Body of pancreas (tissue), 4 donors: ENCODE measurements at regions not wholly inside any gene's neighbourhood (a gene's known extent, or its start where the extent isn't known, plus 50 kb on each side); places are given as distances from the start of the nearest gene placed in this dataset.

ENCODE experiments used
- ATAC-seq: fragments of 150-250 bp; one replicate; pipeline ENCODE4 v1.9.1; 2016
- DNase-seq, 4 donors: peaks; one replicate each; pipeline ENCODE4 v3.0.0-alpha.2; 2019
- H3K27ac ChIP-seq, 4 donors: fragments of 200-600 bp; sonication (generic); 1 replicate in 3 of 4; 2 replicates in 1 of 4; pipeline versions ENCODE4 v1.5.1 to v1.6.1; 2016 to 2019; ENCODE audit warnings: mild to moderate bottlenecking in 1 of 4, mixed read lengths in 1 of 4, moderate library complexity in 1 of 4
- H3K27me3 ChIP-seq, 2 donors: fragments of 200-600 bp; sonication (generic); one replicate each; pipeline ENCODE4 v1.6.0; 2016; ENCODE audit warnings: mild to moderate bottlenecking in 1 of 2
- H3K36me3 ChIP-seq, 2 donors: fragments of 200-600 bp; sonication (generic); replicated peaks in 1 of 2; 2 replicates each; pipeline ENCODE4 v1.5.1; 2016; ENCODE audit warnings: low read depth in 2 of 2; ENCODE audit not compliant: insufficient read depth in 1 of 2
- H3K4me1 ChIP-seq: fragments of 200-600 bp; sonication (generic); one replicate; pipeline ENCODE4 v1.6.0; 2016
- H3K4me3 ChIP-seq, 2 donors: fragments of 200-600 bp; sonication (generic); 1 replicate in 1 of 2; 2 replicates in 1 of 2; pipeline ENCODE4 v1.5.1; 2016 to 2019
- H3K9me3 ChIP-seq, 3 donors: fragments of 200-600 bp; sonication (generic); 1 replicate in 2 of 3; 2 replicates in 1 of 3; pipeline ENCODE4 v1.5.1; 2016
- CTCF ChIP-seq, 7 experiments: fragments of 450-650 bp in 4 of 7; fragments of 200-600 bp in 3 of 7; sonication (generic) in 3 of 7; IDR thresholded peaks; one replicate each; pipeline ENCODE4 v1.5.1; 2016 to 2019; ENCODE audit warnings: antibody characterized with exemption in 7 of 7
- POLR2A ChIP-seq, 3 donors: fragments of 450-650 bp; IDR thresholded peaks; one replicate each; pipeline ENCODE4 v1.6.1; 2016; ENCODE audit warnings: antibody characterized with exemption in 3 of 3, mild to moderate bottlenecking in 2 of 3
- WGBS, 2 donors: methylation state at CpG; one replicate each; pipeline ENCODE4 v1.1.5; 2017; 5-methylcytosine and 5-hydroxymethylcytosine counted together
- intact Hi-C: fragments of 100-400 bp; cut with DNase I; formaldehyde crosslinking; loops from one replicate; pipeline ENCODE4 v1.15.1; 2023

DNA sequence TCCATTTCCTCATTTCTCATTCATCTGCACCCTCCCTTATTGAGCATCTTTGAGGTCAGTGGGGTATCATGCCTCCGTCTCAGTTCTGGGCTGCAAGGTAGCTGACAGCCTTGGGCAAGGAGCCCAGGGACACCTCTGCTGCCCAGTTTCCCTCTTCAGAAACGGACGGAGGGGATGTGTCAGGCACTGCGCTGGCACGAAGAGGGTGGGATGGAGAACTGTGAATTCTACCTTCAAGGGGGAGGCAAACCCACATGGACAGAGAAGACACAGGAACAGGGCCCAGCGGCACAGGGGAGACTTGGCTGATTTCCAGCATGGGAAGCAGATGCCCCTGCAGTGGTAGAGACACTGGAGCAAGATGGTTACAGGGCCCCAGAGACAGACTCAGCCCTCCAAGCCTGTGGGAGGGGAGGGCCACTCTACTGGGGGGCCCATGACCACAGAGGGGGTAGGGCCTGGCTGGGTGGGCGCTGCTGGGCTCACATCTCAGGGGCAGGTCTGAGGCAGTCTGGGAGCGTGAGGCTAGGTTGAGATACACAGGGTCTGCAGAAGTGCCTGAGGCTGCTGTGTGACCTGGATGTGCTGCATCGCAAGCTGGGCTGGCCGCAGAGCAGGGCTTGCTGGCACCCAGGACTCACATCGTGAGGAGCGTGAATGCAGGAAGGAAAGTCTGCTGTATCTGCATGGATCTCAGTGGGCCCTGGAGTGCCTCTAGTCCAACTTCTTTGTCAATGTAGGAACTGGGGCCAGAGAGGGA is 92.3 kb downstream of the HS1BP3 start:
- no peak overlapping the region for H3K27ac ChIP-seq
- no peaks in the 10 kb centered on the region for H3K4me1 ChIP-seq
- no peak overlapping the region for H3K4me3 ChIP-seq
- ATAC-seq (no peak), DNase-seq (no peak)
- WGBS, 2 donors: 76 to 82% methylated on average over 8 to 12 of the region's 12 CpGs
- intact Hi-C loops: no loop called here
- H3K27me3 ChIP-seq: no peaks in the 10 kb centered on the region
- H3K36me3 ChIP-seq: no peaks in the 10 kb centered on the region
- no peaks in the 10 kb centered on the region for H3K9me3 ChIP-seq
- TF ChIP-seq CTCF (IDR thresholded peaks at IDR 0.05): no peak
- TF ChIP-seq POLR2A (IDR thresholded peaks at IDR 0.05): no peak

DNA sequence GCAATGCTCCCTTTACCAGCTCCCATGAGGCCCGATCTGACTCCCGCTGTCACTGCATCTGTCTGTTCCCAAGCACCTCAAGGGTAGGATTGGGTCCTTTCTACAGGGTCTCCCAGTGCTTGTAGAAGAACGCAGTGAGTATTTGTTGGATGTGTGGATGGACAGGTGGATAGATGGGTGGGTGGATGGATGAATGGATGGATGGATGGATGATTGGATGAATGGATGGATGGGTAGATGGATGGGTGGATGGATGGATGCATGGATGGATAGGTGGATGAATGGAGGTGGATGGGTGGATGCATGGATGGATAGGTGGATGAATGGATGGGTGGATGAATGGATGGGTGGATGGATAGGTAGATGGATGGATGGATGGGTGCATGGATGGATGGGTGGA is 91.6 kb downstream of the HS1BP3 start:
- WGBS, 2 donors: 86 to 95% methylated on average over 3 of the region's 3 CpGs
- Histone ChIP-seq H3K4me3 (no peak overlapping the region), H3K9me3 (no peaks in the 10 kb centered on the region), H3K27ac (no peak overlapping the region), H3K4me1 (no peaks in the 10 kb centered on the region), H3K36me3 (no peaks in the 10 kb centered on the region), H3K27me3 (no peaks in the 10 kb centered on the region)
- intact Hi-C loops: no loop called here
- no peak for DNase-seq
- ATAC-seq: no peak
- TF ChIP-seq CTCF (IDR thresholded peaks at IDR 0.05) (no peak), POLR2A (IDR thresholded peaks at IDR 0.05) (no peak)

DNA sequence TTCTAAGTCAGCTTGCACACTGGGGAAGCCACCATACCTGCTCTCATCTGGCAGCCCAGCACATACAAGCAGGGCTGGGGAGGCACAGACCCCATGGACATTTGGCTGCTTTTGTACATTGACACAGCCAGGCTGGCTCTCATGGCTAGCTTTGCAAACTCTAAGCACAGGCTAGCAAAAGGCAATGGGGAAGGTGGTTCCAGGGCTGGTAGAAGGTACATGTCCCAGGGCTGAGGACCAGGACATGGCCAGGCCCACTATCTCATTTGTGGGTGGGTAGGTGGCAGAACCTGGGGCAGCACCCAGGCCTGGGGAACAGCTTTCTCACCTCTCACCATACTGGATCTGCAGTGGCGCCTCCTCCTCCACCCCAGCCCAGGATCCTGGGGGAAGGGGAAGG is 90.9 kb downstream of the HS1BP3 start:
- Histone ChIP-seq H3K4me3 (no peak overlapping the region), H3K36me3 (no peaks in the 10 kb centered on the region), H3K27ac (no peak overlapping the region), H3K9me3 (no peaks in the 10 kb centered on the region), H3K4me1 (no peaks in the 10 kb centered on the region), H3K27me3 (no peaks in the 10 kb centered on the region)
- TF ChIP-seq POLR2A (IDR thresholded peaks at IDR 0.05) (no peak), CTCF (IDR thresholded peaks at IDR 0.05) (no peak)
- ATAC-seq (no peak), DNase-seq (no peak)
- intact Hi-C loops: no loop called here
- WGBS, 2 donors: 86 to 100% methylated on average over 1 of the region's 1 CpG

DNA sequence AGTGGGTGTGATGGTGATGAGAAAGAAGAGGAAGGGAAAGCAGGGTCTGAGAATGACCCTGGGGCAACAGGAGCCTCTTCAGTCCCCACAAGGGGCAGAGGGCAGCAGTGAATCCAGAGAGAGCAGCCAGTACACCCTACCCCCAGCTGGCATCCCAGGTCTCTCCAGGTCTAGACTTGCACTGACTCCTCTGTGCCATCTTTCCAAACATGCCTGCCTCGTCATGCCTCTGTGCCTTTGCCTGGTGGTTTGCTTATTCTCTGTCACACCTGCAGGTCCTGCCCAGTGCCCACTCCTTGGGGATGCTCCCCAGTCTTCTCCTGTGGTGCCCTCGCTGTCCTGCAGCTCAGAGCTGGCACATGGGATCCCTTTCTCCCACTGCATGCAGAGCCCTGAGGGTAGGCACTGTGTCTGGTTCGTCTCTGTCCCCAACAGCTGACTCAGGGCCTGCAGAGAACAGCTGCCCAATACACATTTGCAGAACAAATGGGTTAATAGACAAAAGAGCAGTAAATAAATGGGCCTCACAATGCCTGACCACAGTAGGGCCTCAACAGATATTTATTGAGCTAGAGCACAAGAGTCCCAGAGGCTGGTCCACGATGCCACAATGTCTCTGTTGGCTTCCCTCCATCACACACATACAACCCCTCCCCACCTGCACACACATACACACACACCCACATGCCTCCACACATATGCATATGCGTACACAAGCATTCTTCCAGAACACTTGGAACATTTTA is 89.8 kb downstream of the HS1BP3 start:
- no peaks in the 10 kb centered on the region for H3K4me1 ChIP-seq
- no peak for DNase-seq
- H3K9me3 ChIP-seq: no peaks in the 10 kb centered on the region
- H3K27me3 ChIP-seq: no peaks in the 10 kb centered on the region
- no peak for ATAC-seq
- no peak overlapping the region for H3K27ac ChIP-seq
- no peaks in the 10 kb centered on the region for H3K36me3 ChIP-seq
- 64 to 77% methylated on average over 4 to 5 of the region's 5 CpGs for WGBS, 2 donors
- no peak overlapping the region for H3K4me3 ChIP-seq
- TF ChIP-seq CTCF (IDR thresholded peaks at IDR 0.05) (no peak), POLR2A (IDR thresholded peaks at IDR 0.05) (no peak)
- intact Hi-C loops: no loop called here
